ENCODE measurements at regions not wholly inside any gene's neighbourhood (a gene's known extent, or its start where the extent isn't known, plus 50 kb on each side); places are given as distances from the start of the nearest gene placed in this dataset.

DNA sequence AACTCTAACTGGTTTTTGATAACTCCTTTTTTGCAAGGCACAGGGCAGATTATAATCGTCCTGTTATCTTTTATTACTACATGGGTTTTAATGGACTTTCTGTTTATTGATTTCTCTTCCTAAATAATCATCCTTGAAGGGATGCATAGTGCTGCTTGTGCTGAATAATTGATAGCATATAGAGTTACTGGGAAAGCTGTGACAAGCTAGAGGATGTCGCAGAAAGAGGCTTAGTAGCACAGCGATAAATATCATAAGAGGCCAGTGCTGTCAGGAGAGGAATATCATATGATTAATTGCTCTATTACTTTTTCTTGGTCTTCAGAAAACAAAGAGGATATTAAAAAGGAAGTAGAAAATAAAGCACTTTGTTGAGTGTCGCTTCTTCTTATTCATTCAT lies 1007.1 kb upstream of the ACO1 start:
- no peak for TF ChIP-seq CTCF (IDR thresholded peaks at IDR 0.05)
- TF ChIP-seq POLR2A (IDR thresholded peaks at IDR 0.05), result no peak

All from lower leg skin (tissue), 3 donors.